Left ventricle myocardium inferior (tissue), 1 donor: ENCODE measurements at regions not wholly inside any gene's neighbourhood (a gene's known extent, or its start where the extent isn't known, plus 50 kb on each side); places are given as distances from the start of the nearest gene placed in this dataset.

Experiments used
- DNase-seq: peaks from one replicate; pipeline ENCODE4 v3.0.0-alpha.2; 2020
- H3K27ac ChIP-seq: fragments of 200-600 bp; replicated peaks from 2 replicates; pipeline ENCODE4 v1.8.0; 2021
- H3K27me3 ChIP-seq: fragments of 200-600 bp; 2 replicates; pipeline ENCODE4 v1.8.0; 2021; ENCODE audit warnings: low read depth
- H3K36me3 ChIP-seq: fragments of 200-600 bp; 2 replicates; pipeline ENCODE4 v1.8.0; 2021
- H3K4me1 ChIP-seq: fragments of 200-600 bp; 2 replicates; pipeline ENCODE4 v1.8.0; 2021
- H3K4me3 ChIP-seq: fragments of 200-600 bp; 2 replicates; pipeline ENCODE4 v1.8.0; 2021; ENCODE audit warnings: mild to moderate bottlenecking, moderate library complexity
- H3K9me3 ChIP-seq: fragments of 200-600 bp; replicated peaks from 2 replicates; pipeline ENCODE4 v1.8.0; 2021
- intact Hi-C: fragments of 100-400 bp; cut with micrococcal nuclease; formaldehyde crosslinking; loops from one replicate; pipeline ENCODE4 v1.11.0; 2022
- TF ChIP-seq, protein P1 (sequence below): fragments of 200-600 bp; IDR thresholded peaks from 2 replicates; pipeline ENCODE4 v1.8.0; 2021; ENCODE audit warnings: antibody characterized with exemption, mild to moderate bottlenecking, borderline replicate concordance
- donor health status: DM: no; HTN: yes; CAD: no; lungs with severe emphysema.

DNA sequence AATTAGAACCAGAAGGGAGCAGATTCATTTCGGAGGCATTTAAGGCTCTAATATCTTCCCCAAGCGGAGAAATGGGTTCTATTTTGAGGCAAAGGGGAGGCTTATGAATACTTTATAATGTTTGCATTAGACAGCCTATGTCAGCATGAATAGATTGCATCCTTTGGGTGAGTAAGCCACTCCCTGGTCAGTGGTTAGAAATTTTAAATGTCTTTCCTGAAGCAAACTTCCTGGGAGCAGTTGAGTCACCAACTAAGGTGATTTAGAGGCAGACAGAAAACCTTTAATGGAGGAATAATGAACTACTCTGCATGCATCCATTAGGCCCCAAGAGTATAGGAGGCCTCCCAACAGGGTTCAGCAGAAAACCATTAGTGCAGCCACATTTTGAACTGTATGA lies 204.9 kb downstream of the ELAVL2 start:
- intact Hi-C loops = no loop called here
- no peak for DNase-seq
- H3K36me3 ChIP-seq = no peaks in the 10 kb centered on the region

DNA sequence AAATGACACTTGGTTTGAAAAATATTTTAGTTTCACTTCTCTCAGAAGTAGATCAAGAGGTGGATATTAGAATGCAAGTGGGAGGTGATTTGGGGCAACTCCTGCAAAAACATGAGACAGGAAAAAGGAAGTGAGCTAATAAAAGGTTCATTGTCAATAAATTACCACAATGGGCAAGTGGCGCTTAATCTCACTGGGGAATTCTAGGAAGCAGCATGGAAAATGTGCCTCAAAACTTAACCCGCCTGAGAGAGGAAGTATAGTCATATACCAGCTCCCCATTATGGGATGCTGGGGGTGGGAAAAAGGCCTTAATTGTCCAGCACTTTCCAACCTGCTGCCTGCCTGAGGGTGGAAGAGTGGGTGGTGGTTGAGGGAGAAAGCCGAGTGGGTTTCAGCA lies 204.1 kb downstream of the ELAVL2 start:
- DNase-seq = no peak
- peak overlapping the region; percentile 62 for H3K27ac ChIP-seq
- no peaks in the 10 kb centered on the region for H3K27me3 ChIP-seq
- H3K9me3 ChIP-seq = no peaks in the 10 kb centered on the region
- no peaks in the 10 kb centered on the region for H3K36me3 ChIP-seq
- H3K4me3 ChIP-seq = no peak overlapping the region
- intact Hi-C loops = no loop called here
- H3K4me1 ChIP-seq = no peaks in the 10 kb centered on the region
- TF ChIP-seq, protein P1, sequence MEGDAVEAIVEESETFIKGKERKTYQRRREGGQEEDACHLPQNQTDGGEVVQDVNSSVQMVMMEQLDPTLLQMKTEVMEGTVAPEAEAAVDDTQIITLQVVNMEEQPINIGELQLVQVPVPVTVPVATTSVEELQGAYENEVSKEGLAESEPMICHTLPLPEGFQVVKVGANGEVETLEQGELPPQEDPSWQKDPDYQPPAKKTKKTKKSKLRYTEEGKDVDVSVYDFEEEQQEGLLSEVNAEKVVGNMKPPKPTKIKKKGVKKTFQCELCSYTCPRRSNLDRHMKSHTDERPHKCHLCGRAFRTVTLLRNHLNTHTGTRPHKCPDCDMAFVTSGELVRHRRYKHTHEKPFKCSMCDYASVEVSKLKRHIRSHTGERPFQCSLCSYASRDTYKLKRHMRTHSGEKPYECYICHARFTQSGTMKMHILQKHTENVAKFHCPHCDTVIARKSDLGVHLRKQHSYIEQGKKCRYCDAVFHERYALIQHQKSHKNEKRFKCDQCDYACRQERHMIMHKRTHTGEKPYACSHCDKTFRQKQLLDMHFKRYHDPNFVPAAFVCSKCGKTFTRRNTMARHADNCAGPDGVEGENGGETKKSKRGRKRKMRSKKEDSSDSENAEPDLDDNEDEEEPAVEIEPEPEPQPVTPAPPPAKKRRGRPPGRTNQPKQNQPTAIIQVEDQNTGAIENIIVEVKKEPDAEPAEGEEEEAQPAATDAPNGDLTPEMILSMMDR = no peak

More for the DNA sequence above, 204.9 kb downstream of the ELAVL2 start:
- H3K9me3 ChIP-seq = no peaks in the 10 kb centered on the region
- peak overlapping the region; percentile 62 for H3K27ac ChIP-seq
- H3K4me1 ChIP-seq = no peaks in the 10 kb centered on the region
- H3K27me3 ChIP-seq = no peaks in the 10 kb centered on the region
- H3K4me3 ChIP-seq = no peak overlapping the region
- TF ChIP-seq, protein P1 = no peak

DNA sequence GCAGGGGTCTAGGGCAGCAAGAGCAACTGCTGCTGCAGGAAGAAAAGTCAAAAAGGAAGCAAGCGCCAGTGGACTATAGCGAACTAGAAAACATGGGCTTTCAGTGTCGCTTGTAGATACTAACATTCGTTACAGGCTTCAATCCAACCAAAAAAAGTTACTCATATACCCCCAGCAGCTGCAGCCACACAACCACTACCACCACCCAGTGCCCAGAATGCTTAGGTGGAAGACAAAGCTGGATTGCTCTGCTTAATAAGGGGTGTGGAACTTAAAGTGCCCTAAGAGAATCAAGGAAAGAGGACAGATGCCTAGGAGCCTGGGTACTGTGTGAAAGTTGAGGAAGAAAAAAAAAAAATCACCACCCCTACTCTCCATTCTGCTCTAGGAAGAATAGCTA lies 203.6 kb downstream of the ELAVL2 start:
- H3K36me3 ChIP-seq = no peaks in the 10 kb centered on the region
- peak overlapping the region; percentile 62 for H3K27ac ChIP-seq
- DNase-seq = no peak
- intact Hi-C loops = no loop called here
- no peaks in the 10 kb centered on the region for H3K9me3 ChIP-seq
- no peaks in the 10 kb centered on the region for H3K27me3 ChIP-seq
- H3K4me3 ChIP-seq = no peak overlapping the region
- no peaks in the 10 kb centered on the region for H3K4me1 ChIP-seq
- TF ChIP-seq, protein P1 = no peak

DNA sequence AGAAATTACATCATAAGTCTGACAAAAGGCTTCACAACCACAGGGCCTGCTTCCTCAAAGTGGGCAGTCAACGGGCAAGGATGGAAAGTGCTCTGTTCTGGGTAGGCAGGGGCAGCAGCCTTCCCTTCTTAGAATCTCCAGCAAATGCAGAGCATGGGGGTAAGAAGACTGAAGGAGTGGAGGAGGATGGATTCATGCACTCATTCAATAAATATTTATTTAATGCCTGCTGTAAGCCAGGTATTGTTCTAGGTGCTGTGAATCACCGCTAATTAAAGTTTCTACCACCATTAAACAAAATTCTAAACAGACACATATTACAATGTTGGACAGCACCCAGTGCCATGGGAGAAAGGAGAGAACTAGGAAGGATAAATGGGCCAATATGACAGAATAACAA lies 195.6 kb downstream of the ELAVL2 start:
- no peak for DNase-seq
- TF ChIP-seq, protein P1 = no peak
- no peaks in the 10 kb centered on the region for H3K4me1 ChIP-seq
- H3K9me3 ChIP-seq = no peaks in the 10 kb centered on the region
- H3K4me3 ChIP-seq = no peak overlapping the region
- H3K36me3 ChIP-seq = no peaks in the 10 kb centered on the region
- intact Hi-C loops = loop anchor here (10.0 kb wide), 1 partner anchor 56 kb away; no protein-coding TSS in a partner anchor
- no peak overlapping the region for H3K27ac ChIP-seq
- H3K27me3 ChIP-seq = no peaks in the 10 kb centered on the region

DNA sequence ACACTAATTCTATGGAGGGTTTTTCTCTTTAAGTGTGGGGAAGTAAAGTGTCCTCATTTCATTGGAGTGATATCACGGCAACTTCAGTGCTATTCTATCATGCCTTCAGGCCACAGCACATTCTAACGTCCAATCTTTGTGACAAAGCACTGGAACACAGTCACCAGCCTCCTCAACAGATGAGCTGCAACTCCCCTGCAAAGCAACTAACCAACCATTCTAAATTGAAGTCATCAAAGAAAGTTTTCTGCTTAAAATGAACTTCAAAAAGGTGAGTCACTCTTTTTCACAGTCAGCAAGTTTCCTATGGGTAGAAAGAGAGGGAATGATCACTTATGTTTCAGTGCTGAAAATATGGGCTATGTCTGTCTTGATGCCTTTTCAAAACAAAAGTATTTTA lies 190.8 kb downstream of the ELAVL2 start:
- Histone ChIP-seq H3K4me3 (no peak overlapping the region), H3K27ac (no peak overlapping the region), H3K9me3 (no peaks in the 10 kb centered on the region), H3K36me3 (no peaks in the 10 kb centered on the region), H3K27me3 (no peaks in the 10 kb centered on the region), H3K4me1 (no peaks in the 10 kb centered on the region)
- intact Hi-C loops = loop anchor here (10.0 kb wide), 1 partner anchor 60 kb away; no protein-coding TSS in a partner anchor
- DNase-seq = no peak
- TF ChIP-seq, protein P1 = no peak
